Progenitor cell of endocrine pancreas (in vitro differentiated cells): ENCODE measurements at regions not wholly inside any gene's neighbourhood (a gene's known extent, or its start where the extent isn't known, plus 50 kb on each side); places are given as distances from the start of the nearest gene placed in this dataset.
"Not testable (repeated sequence)": the region's sequence is repeated elsewhere in the genome, so short reads cannot be mapped to it uniquely, and the experiment has no call there.

ENCODE experiments used
- DNase-seq: peaks from one replicate; pipeline ENCODE4 v3.0.0; 2021; ENCODE audit warnings: low spot score; ENCODE audit not compliant: unreplicated experiment
- H3K27ac Mint-ChIP-seq: 2 replicates; pipeline ENCODE4 v1.8.0; 2021; ENCODE audit warnings: mild to moderate bottlenecking, moderate library complexity, mixed read lengths
- H3K27me3 Mint-ChIP-seq: 2 replicates; pipeline ENCODE4 v1.8.0; 2021; ENCODE audit warnings: mixed read lengths
- H3K36me3 Mint-ChIP-seq: 2 replicates; pipeline ENCODE4 v1.8.0; 2022; ENCODE audit warnings: mixed read lengths; ENCODE audit not compliant: insufficient read depth
- H3K4me1 Mint-ChIP-seq: 2 replicates; pipeline ENCODE4 v1.8.0; 2021; ENCODE audit warnings: low read depth, mixed read lengths
- H3K4me3 Mint-ChIP-seq: 2 replicates; pipeline ENCODE4 v1.8.0; 2021; ENCODE audit warnings: low read depth, mild to moderate bottlenecking, moderate library complexity, mixed read lengths
- H3K9me3 Mint-ChIP-seq: 2 replicates; pipeline ENCODE4 v1.8.0; 2021; ENCODE audit warnings: low read depth, mixed read lengths
- TF ChIP-seq, protein P1 (sequence below): fragments of 200-600 bp; sonication (generic); IDR thresholded peaks from one replicate; pipeline ENCODE4 v1.5.0; 2021; ENCODE audit warnings: antibody characterized with exemption, mild to moderate bottlenecking; ENCODE audit not compliant: unreplicated experiment

DNA sequence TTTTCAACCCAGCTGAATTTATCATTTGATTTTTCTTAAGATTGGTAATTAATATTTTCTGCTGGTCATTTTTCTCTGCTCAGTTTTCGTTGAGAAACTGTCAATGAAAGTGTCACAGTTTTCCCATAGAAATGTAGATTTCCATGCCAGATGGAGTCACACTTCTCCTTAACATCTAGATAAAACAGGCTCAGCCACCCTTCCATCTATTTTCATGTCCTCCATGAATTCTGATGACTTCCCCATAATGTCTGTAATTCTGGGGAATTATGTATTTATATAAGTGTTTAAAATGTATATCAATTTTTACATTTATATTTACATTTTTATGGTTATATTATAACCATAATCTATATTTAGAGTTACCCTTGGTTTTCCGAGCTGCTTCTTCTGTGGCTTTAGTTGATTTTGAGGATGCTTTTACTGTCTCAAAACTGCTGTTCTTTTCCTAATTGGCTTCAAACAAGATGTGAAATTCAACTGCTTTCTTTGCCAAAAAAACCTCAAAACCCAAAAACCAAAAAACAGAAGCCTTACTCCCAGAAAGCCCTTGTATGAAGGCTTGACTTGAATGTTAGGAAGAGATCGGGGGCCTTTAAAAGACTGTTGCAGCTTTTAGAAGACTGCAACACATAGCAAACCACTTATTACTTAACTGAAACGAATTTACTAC lies 95.4 kb upstream of the CDCA7L start:
- Mint-ChIP-seq H3K9me3 (peaks cover 9% of the 10 kb centered on the region), H3K4me3 (no peak overlapping the region), H3K27ac (no peak overlapping the region), H3K4me1 (no peaks in the 10 kb centered on the region), H3K36me3 (no peaks in the 10 kb centered on the region), H3K27me3 (no peaks in the 10 kb centered on the region)
- TF ChIP-seq, protein P1, sequence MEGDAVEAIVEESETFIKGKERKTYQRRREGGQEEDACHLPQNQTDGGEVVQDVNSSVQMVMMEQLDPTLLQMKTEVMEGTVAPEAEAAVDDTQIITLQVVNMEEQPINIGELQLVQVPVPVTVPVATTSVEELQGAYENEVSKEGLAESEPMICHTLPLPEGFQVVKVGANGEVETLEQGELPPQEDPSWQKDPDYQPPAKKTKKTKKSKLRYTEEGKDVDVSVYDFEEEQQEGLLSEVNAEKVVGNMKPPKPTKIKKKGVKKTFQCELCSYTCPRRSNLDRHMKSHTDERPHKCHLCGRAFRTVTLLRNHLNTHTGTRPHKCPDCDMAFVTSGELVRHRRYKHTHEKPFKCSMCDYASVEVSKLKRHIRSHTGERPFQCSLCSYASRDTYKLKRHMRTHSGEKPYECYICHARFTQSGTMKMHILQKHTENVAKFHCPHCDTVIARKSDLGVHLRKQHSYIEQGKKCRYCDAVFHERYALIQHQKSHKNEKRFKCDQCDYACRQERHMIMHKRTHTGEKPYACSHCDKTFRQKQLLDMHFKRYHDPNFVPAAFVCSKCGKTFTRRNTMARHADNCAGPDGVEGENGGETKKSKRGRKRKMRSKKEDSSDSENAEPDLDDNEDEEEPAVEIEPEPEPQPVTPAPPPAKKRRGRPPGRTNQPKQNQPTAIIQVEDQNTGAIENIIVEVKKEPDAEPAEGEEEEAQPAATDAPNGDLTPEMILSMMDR: no peak
- no peak for DNase-seq

DNA sequence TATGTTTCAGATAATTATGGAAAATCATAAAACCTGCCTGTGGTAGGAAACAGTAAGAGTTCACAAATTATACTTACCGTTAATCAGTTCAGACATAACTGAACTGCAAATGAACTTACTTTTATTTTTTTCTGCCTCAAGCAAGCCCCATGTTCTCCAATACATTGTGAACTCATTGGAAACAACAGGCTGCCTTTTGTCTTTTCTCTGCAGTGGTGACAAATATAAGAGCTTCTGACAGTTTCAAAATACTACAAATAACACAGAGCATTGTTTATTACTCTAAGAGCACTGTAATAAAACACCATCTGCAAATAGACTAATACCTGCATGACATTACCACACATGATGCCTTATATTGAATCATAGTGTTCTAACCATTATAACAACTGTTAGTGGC lies 94.0 kb upstream of the CDCA7L start:
- H3K27ac Mint-ChIP-seq: no peak overlapping the region
- peaks cover 8% of the 10 kb centered on the region for H3K9me3 Mint-ChIP-seq
- no peaks in the 10 kb centered on the region for H3K4me1 Mint-ChIP-seq
- DNase-seq: no peak
- no peaks in the 10 kb centered on the region for H3K36me3 Mint-ChIP-seq
- no peaks in the 10 kb centered on the region for H3K27me3 Mint-ChIP-seq
- TF ChIP-seq, protein P1: no peak
- no peak overlapping the region for H3K4me3 Mint-ChIP-seq

DNA sequence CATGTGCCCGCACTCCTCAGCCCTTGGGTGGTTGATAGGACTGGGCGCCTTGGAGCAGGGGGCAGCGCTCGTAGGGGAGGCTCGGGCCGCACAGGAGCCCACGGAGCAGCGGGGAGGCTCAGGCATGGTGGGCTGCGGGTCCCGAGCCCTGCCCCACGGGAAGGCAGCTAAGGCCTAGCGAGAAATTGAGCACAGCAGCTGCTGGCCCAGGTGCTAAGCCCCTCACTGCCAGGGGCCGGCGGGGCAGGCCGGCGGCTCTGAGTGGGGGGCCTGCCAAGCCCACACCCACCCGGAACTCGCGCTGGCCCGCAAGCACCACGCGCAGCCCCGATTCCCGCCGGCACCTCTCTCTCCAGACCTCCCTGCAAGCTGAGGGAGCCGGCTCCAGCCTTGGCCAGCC lies 86.7 kb upstream of the CDCA7L start:
- not testable (repeated sequence) for H3K27me3 Mint-ChIP-seq

DNA sequence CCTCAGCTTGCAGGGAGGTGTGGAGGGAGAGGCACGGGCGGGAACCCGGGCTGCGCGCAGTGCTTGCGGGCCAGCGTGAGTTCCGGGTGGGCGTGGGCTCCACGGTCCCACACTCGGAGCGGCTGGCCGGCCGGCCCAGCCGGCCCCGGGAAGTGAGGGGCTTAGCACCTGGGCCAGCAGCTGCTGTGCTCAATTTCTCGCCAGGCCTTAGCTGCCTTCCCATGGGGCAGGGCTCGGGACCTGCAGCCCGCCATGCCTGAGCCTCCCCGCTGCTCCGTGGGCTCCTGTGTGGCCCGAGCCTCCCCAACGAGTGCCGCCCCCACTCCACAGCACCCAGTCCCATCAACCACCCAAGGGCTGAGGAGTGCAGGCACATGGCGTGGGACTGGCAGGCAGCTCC lies 83.0 kb upstream of the CDCA7L start:
- H3K4me3 Mint-ChIP-seq, DNase-seq, H3K27me3 Mint-ChIP-seq, H3K36me3 Mint-ChIP-seq, H3K4me1 Mint-ChIP-seq, H3K27ac Mint-ChIP-seq: not testable (repeated sequence)
- H3K9me3 Mint-ChIP-seq: peaks cover 11% of the 10 kb centered on the region

More for the DNA sequence above, 86.7 kb upstream of the CDCA7L start:
- not testable (repeated sequence) for H3K4me3 Mint-ChIP-seq, H3K4me1 Mint-ChIP-seq, DNase-seq, H3K36me3 Mint-ChIP-seq, H3K27ac Mint-ChIP-seq
- peaks cover 12% of the 10 kb centered on the region for H3K9me3 Mint-ChIP-seq

DNA sequence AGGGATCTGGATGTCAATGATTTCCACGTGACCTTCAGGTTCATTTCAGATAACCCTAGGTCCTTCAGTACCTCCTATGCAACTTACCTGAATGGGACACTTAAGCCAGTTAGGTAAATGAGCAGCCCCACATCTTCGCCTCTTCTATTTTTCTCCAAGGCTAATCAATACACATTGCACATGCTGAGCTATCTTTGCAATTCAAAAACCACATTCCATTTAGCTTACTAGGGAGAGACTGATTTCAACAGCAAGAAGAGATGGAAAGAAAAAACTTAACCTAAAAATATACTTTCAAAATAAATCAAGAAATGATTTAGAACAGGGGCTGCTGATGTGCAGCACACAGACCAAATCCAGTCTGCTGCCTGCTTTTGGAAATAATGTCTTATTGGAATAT lies 81.8 kb upstream of the CDCA7L start:
- no peak for DNase-seq
- H3K4me1 Mint-ChIP-seq: peaks cover 2% of the 10 kb centered on the region
- TF ChIP-seq, protein P1: no peak
- peaks cover 3% of the 10 kb centered on the region for H3K27me3 Mint-ChIP-seq
- no peak overlapping the region for H3K27ac Mint-ChIP-seq
- no peak overlapping the region for H3K4me3 Mint-ChIP-seq
- peaks cover 3% of the 10 kb centered on the region for H3K36me3 Mint-ChIP-seq
- H3K9me3 Mint-ChIP-seq: peaks cover 8% of the 10 kb centered on the region

DNA sequence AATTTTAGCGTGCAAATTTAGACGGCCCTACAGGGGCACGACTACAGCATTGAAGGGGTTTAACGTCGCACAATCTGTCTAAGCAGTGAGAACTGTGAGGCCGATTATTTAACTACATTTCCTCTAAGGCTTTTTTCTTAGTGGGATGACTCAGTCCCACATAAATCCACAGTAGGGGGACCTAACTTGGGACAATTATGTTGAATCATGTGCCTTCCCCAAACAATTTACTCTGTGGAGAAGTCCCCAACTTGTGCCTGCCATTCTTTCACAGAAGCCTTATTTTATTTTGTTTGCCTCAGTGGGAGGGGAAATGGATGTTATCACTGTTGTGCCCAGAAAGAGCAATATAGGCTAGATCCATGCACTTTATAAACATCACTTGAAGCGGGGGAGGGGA lies 80.3 kb upstream of the CDCA7L start:
- peaks cover 3% of the 10 kb centered on the region for H3K36me3 Mint-ChIP-seq
- peaks cover 3% of the 10 kb centered on the region for H3K27me3 Mint-ChIP-seq
- no peak for DNase-seq
- no peak overlapping the region for H3K4me3 Mint-ChIP-seq
- TF ChIP-seq, protein P1: no peak
- H3K4me1 Mint-ChIP-seq: peaks cover 2% of the 10 kb centered on the region
- H3K27ac Mint-ChIP-seq: no peak overlapping the region
- peaks cover 8% of the 10 kb centered on the region for H3K9me3 Mint-ChIP-seq
